GM13977 (cell line): ENCODE measurements at regions not wholly inside any gene's neighbourhood (a gene's known extent, or its start where the extent isn't known, plus 50 kb on each side); places are given as distances from the start of the nearest gene placed in this dataset.

ENCODE experiments used
- DNase-seq: peaks from one replicate; pipeline ENCODE4 v3.0.0; 2012; ENCODE audit warnings: low spot score
- CTCF ChIP-seq: IDR thresholded peaks from 2 replicates; pipeline ENCODE4 v1.5.1; 2012; ENCODE audit warnings: mild to moderate bottlenecking, control low read depth; ENCODE audit not compliant: insufficient read depth; ENCODE audit errors: extremely low read depth, missing control alignments
- in situ Hi-C: fragments of 300-500 bp; cut with MboI; formaldehyde crosslinking; loops from one replicate; pipeline ENCODE4 v1.12.0; 2022; ENCODE audit warnings: low sequenced_read_pairs, low pct_unique_long_range_greater_than_20kb, mixed read lengths, inconsistent platforms; ENCODE audit not compliant: unreplicated experiment

GRCh38 chr7:32390210-32390609, 100.0 kb downstream of the LSM5 start:
- DNase-seq = no peak
- no peak for TF ChIP-seq CTCF
- in situ Hi-C loops = no loop called here

- TF ChIP-seq CTCF = no peak
- no peak for DNase-seq
- in situ Hi-C loops = no loop called here
Observed at GRCh38 chr7:32385316-32385956, 104.7 kb downstream of the LSM5 start.

- no peak for TF ChIP-seq CTCF
- in situ Hi-C loops = no loop called here
- DNase-seq = no peak
Observed at GRCh38 chr7:32381024-32381601, 109.1 kb downstream of the LSM5 start.

- in situ Hi-C loops = no loop called here
- DNase-seq = no peak
- no peak for TF ChIP-seq CTCF
Observed at GRCh38 chr7:32379510-32380112, 110.6 kb downstream of the LSM5 start.

- DNase-seq = no peak
- TF ChIP-seq CTCF = no peak
- in situ Hi-C loops = no loop called here
Observed at GRCh38 chr7:32378988-32379387, 111.2 kb downstream of the LSM5 start.

- in situ Hi-C loops = no loop called here
- TF ChIP-seq CTCF = no peak
- no peak for DNase-seq
Observed at GRCh38 chr7:32364581-32364980, 125.6 kb downstream of the LSM5 start.
